DOHH2 (cell line): ENCODE measurements at regions not wholly inside any gene's neighbourhood (a gene's known extent, or its start where the extent isn't known, plus 50 kb on each side); places are given as distances from the start of the nearest gene placed in this dataset.

Experiments
- EZH2phosphoT487 ChIP-seq: fragments of 200-600 bp; sonication (generic); IDR thresholded peaks from 2 replicates; pipeline ENCODE4 v1.6.1; 2017; ENCODE audit warnings: borderline replicate concordance, mild to moderate bottlenecking, antibody characterized with exemption, low read length, moderate library complexity, mixed read lengths
- TF ChIP-seq, protein P1 (sequence below): fragments of 200-600 bp; sonication (generic); IDR thresholded peaks from one replicate; pipeline ENCODE4 v1.5.1; 2014; ENCODE audit warnings: antibody characterized with exemption, mild to moderate bottlenecking, low read depth, low read length; ENCODE audit not compliant: poor library complexity, severe bottlenecking

GRCh38 chr6:99852031-99852430, 142.0 kb downstream of the MCHR2 start:
- TF ChIP-seq, protein P1, sequence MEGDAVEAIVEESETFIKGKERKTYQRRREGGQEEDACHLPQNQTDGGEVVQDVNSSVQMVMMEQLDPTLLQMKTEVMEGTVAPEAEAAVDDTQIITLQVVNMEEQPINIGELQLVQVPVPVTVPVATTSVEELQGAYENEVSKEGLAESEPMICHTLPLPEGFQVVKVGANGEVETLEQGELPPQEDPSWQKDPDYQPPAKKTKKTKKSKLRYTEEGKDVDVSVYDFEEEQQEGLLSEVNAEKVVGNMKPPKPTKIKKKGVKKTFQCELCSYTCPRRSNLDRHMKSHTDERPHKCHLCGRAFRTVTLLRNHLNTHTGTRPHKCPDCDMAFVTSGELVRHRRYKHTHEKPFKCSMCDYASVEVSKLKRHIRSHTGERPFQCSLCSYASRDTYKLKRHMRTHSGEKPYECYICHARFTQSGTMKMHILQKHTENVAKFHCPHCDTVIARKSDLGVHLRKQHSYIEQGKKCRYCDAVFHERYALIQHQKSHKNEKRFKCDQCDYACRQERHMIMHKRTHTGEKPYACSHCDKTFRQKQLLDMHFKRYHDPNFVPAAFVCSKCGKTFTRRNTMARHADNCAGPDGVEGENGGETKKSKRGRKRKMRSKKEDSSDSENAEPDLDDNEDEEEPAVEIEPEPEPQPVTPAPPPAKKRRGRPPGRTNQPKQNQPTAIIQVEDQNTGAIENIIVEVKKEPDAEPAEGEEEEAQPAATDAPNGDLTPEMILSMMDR = no peak
- TF ChIP-seq EZH2phosphoT487 = no peak
